ENCODE measurements at regions not wholly inside any gene's neighbourhood (a gene's known extent, or its start where the extent isn't known, plus 50 kb on each side); places are given as distances from the start of the nearest gene placed in this dataset.

- no peak for ATAC-seq
- peaks cover 6% of the 10 kb centered on the region for H3K9me3 ChIP-seq (ENCODE audit: low read length)
- no TSS peak for BruUV-seq (replicated peaks)
- no peak overlapping the region for H3K27ac ChIP-seq (ENCODE audit: extremely low read length, insufficient read depth, low read length)
- H3K27me3 ChIP-seq (ENCODE audit: control insufficient read depth in 1 of 2, insufficient read depth in 2 of 2, low read length in 2 of 2): no peaks in the 10 kb centered on the region
- intact Hi-C loops (cut with micrococcal nuclease; ENCODE audit: unreplicated experiment): no loop called here
- H3K4me1 ChIP-seq (ENCODE audit: insufficient read depth, low read length): no peaks in the 10 kb centered on the region
- DNase-seq (ENCODE audit: low spot score): no peak
- POLR2A ChIA-PET: no interaction called here
- no peak overlapping the region for H3K4me2 ChIP-seq (ENCODE audit: low read depth, low read length)
- H3K36me3 ChIP-seq (replicated peaks in 1 of 2; ENCODE audit: control insufficient read depth in 1 of 2, insufficient read depth in 2 of 2, low read length in 2 of 2): no peaks in the 10 kb centered on the region
- TF ChIP-seq ZBTB14 (CRISPR knock-in tag; IDR thresholded peaks at IDR 0.05): no peak
- no peak for TF ChIP-seq CENPBD1 (CRISPR knock-in tag; IDR thresholded peaks at IDR 0.05; ENCODE audit: borderline replicate concordance, low read depth)
- TF ChIP-seq AKNA (CRISPR knock-in tag; IDR thresholded peaks at IDR 0.05; ENCODE audit: borderline replicate concordance): no peak
- no peak for TF ChIP-seq ZNF598 (CRISPR knock-in tag; IDR thresholded peaks at IDR 0.05; ENCODE audit: borderline replicate concordance)
- TF ChIP-seq EHMT2 (IDR thresholded peaks at IDR 0.05; ENCODE audit: borderline replicate concordance, low read depth, low read length): no peak
- no peak for TF ChIP-seq NFE2L2 (IDR thresholded peaks at IDR 0.05; ENCODE audit: low read length)
- no peak for TF ChIP-seq GATA4 (IDR thresholded peaks at IDR 0.05; ENCODE audit: borderline replicate concordance, low read depth)
- TF ChIP-seq THRA (CRISPR knock-in tag; IDR thresholded peaks at IDR 0.05; ENCODE audit: borderline replicate concordance): no peak
- TF ChIP-seq SP4 (CRISPR knock-in tag; IDR thresholded peaks at IDR 0.05): no peak
- TF ChIP-seq ZFP36L1 (CRISPR knock-in tag; IDR thresholded peaks at IDR 0.05): no peak
- TF ChIP-seq ZNF552 (CRISPR knock-in tag; IDR thresholded peaks at IDR 0.05; ENCODE audit: borderline replicate concordance): no peak
- no peak for FAIRE-seq
- H4K20me1 ChIP-seq (ENCODE audit: insufficient read depth, low read length): no peaks in the 10 kb centered on the region
- H2AFZ ChIP-seq (ENCODE audit: low read length): no peak overlapping the region
- in situ Hi-C loops (cut with HindIII; ENCODE audit: extremely low pct_ligation_motif_present, low pct_unique_long_range_greater_than_20kb): no loop called here
- H3K79me2 ChIP-seq (ENCODE audit: insufficient read depth, low read length): no peaks in the 10 kb centered on the region
- CTCF ChIA-PET (ENCODE audit: low intra/inter-chr PET ratio, low total read pairs): no interaction called here
- no peak overlapping the region for H3K9ac ChIP-seq (ENCODE audit: insufficient read depth, low read depth, low read length)
- no peak overlapping the region for H3K4me3 ChIP-seq (replicated peaks in 1 of 3; ENCODE audit: insufficient read depth in 1 of 3, low read depth in 2 of 3, low read length in 3 of 3)
Observed at GRCh38 chr2:12813166-12813565, 96.4 kb downstream of the TRIB2 start.

Measured in HepG2 (cell line).